Cardiac muscle cell (in vitro differentiated cells and primary cell): ENCODE measurements at regions not wholly inside any gene's neighbourhood (a gene's known extent, or its start where the extent isn't known, plus 50 kb on each side); places are given as distances from the start of the nearest gene placed in this dataset.

ENCODE experiments used
- DNase-seq, 2 donors: peaks; one replicate each; pipeline versions ENCODE4 v3.0.0 to v3.0.0-alpha.2; 2010 to 2017; ENCODE audit warnings: low read depth in 1 of 2, low spot score in 1 of 2
- H3K27ac ChIP-seq: fragments of 200-600 bp; sonication (generic); 2 replicates; pipeline ENCODE4 v1.5.1; 2016
- H3K27me3 ChIP-seq: fragments of 200-600 bp; sonication (generic); 2 replicates; pipeline ENCODE4 v1.6.0; 2016; ENCODE audit warnings: control low read depth
- H3K36me3 ChIP-seq: fragments of 200-600 bp; sonication (generic); 2 replicates; pipeline ENCODE4 v1.5.1; 2016; ENCODE audit warnings: control low read depth
- H3K4me1 ChIP-seq: fragments of 200-600 bp; sonication (generic); 2 replicates; pipeline ENCODE4 v1.8.1; 2017; ENCODE audit warnings: low read depth, mild to moderate bottlenecking, mixed run types
- H3K4me3 ChIP-seq: fragments of 200-600 bp; sonication (generic); 2 replicates; pipeline ENCODE4 v1.5.1; 2016; ENCODE audit warnings: mild to moderate bottlenecking
- H3K9me3 ChIP-seq: fragments of 200-600 bp; sonication (generic); 2 replicates; pipeline ENCODE4 v1.5.1; 2017; ENCODE audit warnings: low read depth, mild to moderate bottlenecking, control low read depth
- CTCF ChIP-seq: IDR thresholded peaks from 2 replicates; pipeline ENCODE4 v1.5.1; 2012; ENCODE audit warnings: low read depth, mild to moderate bottlenecking, low read length

DNA sequence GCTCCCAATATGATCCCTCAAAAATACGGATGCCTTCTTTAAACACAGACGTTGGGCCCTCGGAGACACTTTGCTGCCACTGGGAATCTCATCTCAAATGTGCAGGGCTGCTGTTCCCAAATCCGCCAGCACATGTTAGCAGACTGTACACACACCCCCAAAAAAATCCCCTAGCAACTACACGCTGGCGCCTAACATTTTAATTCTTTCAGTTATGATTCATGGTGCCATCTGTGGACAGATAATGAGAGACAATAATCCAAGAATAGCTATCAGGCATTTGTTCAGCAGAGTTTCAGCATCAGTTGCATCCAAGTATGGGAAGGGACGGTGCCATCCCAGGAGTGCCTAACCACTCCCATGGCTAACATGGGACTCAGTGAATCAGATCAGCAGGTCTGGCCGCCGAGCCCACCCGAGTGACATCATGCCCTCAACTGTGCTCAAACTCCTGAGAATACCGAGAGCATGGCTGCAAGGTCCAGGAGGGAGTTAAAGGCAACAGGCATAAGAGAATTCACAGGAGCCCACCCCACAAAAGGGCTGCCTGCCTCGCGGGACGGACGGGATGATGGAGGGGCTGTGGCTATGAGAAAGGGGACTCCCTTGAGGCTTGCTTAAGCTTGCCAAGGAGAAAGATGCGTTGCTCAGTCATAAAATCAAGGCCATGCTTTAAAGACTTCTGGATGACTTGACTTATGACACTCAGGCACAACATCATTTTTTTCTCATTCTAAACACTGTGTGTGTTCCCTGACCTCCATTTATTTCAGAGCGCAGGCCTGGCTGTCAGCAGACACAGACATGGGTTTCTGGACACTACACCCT, 337.0 kb downstream of the SHANK2 start:
- no peaks in the 10 kb centered on the region for H3K27me3 ChIP-seq
- no peak for TF ChIP-seq CTCF
- H3K27ac ChIP-seq: no peak overlapping the region
- no peaks in the 10 kb centered on the region for H3K9me3 ChIP-seq
- H3K4me1 ChIP-seq: peaks cover 3% of the 10 kb centered on the region
- no peak overlapping the region for H3K4me3 ChIP-seq
- H3K36me3 ChIP-seq: no peaks in the 10 kb centered on the region
- DNase-seq: no peak

- no peak for DNase-seq
- H3K4me1 ChIP-seq: peaks cover 3% of the 10 kb centered on the region
- H3K36me3 ChIP-seq: no peaks in the 10 kb centered on the region
- no peak overlapping the region for H3K4me3 ChIP-seq
- TF ChIP-seq CTCF: no peak
- no peak overlapping the region for H3K27ac ChIP-seq
- no peaks in the 10 kb centered on the region for H3K9me3 ChIP-seq
- no peaks in the 10 kb centered on the region for H3K27me3 ChIP-seq
Measured at GRCh38 chr11:70916351-70916750, 336.0 kb downstream of the SHANK2 start.

GRCh38 chr11:70918242-70918641, 334.1 kb downstream of the SHANK2 start:
- H3K27ac ChIP-seq: no peak overlapping the region
- H3K4me3 ChIP-seq: no peak overlapping the region
- TF ChIP-seq CTCF: no peak
- no peak for DNase-seq
- H3K9me3 ChIP-seq: no peaks in the 10 kb centered on the region
- H3K36me3 ChIP-seq: no peaks in the 10 kb centered on the region
- H3K27me3 ChIP-seq: no peaks in the 10 kb centered on the region
- peaks cover 3% of the 10 kb centered on the region for H3K4me1 ChIP-seq

GRCh38 chr11:70921804-70922203, 330.6 kb downstream of the SHANK2 start:
- TF ChIP-seq CTCF: no peak
- Histone ChIP-seq H3K27me3 (no peaks in the 10 kb centered on the region), H3K9me3 (no peaks in the 10 kb centered on the region), H3K27ac (no peak overlapping the region), H3K36me3 (no peaks in the 10 kb centered on the region), H3K4me3 (no peak overlapping the region), H3K4me1 (no peaks in the 10 kb centered on the region)
- no peak for DNase-seq

DNA sequence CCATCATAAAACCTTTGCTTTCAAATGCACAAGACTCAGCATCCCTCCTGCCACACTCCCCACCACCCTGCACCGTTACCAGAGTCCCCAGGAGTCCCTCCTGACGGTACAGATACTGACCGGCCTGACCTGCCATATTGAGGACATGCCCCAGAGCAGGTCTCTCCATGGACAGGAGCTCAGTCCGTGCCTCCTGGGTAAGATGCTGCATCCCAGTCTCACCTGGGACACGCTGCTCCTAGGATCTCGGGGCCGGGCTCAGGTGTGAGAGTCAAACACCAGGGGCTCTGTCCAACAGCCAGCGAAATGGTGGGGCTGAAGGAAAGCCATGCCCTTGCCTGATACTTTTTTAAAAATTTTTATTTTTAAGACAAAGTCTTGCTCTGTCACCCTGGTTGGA, 328.3 kb downstream of the SHANK2 start:
- Histone ChIP-seq H3K4me3 (no peak overlapping the region), H3K27me3 (no peaks in the 10 kb centered on the region), H3K9me3 (no peaks in the 10 kb centered on the region), H3K4me1 (no peaks in the 10 kb centered on the region), H3K36me3 (no peaks in the 10 kb centered on the region), H3K27ac (no peak overlapping the region)
- DNase-seq: no peak
- TF ChIP-seq CTCF: no peak

DNA sequence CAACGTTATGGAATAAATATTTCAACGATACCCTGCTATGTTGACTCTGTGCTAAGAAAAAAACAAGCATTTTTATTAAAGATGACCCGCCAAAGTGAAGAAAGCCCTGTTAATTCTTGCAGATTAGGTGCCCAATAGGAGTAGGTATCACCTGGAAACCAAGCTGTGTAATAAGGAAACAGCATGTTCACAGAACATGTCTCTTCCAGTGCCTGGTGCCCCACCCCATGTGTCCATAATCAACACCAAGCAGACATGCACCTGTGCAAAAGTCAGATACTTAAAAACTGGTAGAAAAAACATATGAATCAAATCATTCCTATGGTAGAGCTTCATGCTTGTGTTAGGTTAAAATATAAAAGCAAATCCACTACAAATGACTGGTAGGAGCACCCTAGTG, 327.1 kb downstream of the SHANK2 start:
- no peak for DNase-seq
- TF ChIP-seq CTCF: no peak
- Histone ChIP-seq H3K27ac (no peak overlapping the region), H3K27me3 (no peaks in the 10 kb centered on the region), H3K4me1 (no peaks in the 10 kb centered on the region), H3K36me3 (no peaks in the 10 kb centered on the region), H3K4me3 (no peak overlapping the region), H3K9me3 (no peaks in the 10 kb centered on the region)
